HCT116 (cell line): ENCODE measurements at regions not wholly inside any gene's neighbourhood (a gene's known extent, or its start where the extent isn't known, plus 50 kb on each side); places are given as distances from the start of the nearest gene placed in this dataset.

Source experiments
- CEBPB ChIP-seq: IDR thresholded peaks from 2 replicates; pipeline ENCODE4 v1.6.1; 2012; ENCODE audit warnings: low read depth
- CTCF ChIP-seq, 3 experiments: fragments of 200-600 bp in 1 of 3; sonication (generic) in 1 of 3; IDR thresholded peaks in 2 of 3; conservative IDR thresholded peaks in 1 of 3; 2 replicates each; pipeline ENCODE4 v1.5.1; 2012 to 2017; ENCODE audit warnings: low read depth in 2 of 3, low read length in 2 of 3, antibody characterized with exemption in 1 of 3, borderline replicate concordance in 1 of 3, control low read depth in 1 of 3, mild to moderate bottlenecking in 1 of 3, mixed read lengths in 1 of 3, mixed run types in 1 of 3, moderate library complexity in 1 of 3; ENCODE audit not compliant: insufficient read depth in 1 of 3
- EGR1 ChIP-seq: IDR thresholded peaks from 2 replicates; pipeline ENCODE4 v1.6.1; 2012; ENCODE audit warnings: low read depth
- EZH2 ChIP-seq: fragments of 200-600 bp; sonication (generic); IDR thresholded peaks from 2 replicates; pipeline ENCODE4 v1.6.1; 2017; ENCODE audit warnings: antibody characterized with exemption, mixed run types
- EZH2phosphoT487 ChIP-seq: fragments of 200-600 bp; IDR thresholded peaks from 2 replicates; pipeline ENCODE4 v1.6.1; 2018; ENCODE audit warnings: antibody characterized with exemption, borderline replicate concordance
- POLR2A ChIP-seq: IDR thresholded peaks from 2 replicates; pipeline ENCODE4 v1.7.0; 2011; ENCODE audit warnings: borderline replicate concordance; ENCODE audit not compliant: insufficient read depth, insufficient read length; ENCODE audit errors: extremely low read depth
- POLR2AphosphoS5 ChIP-seq: IDR thresholded peaks from 2 replicates; pipeline ENCODE4 v1.6.1; 2011; ENCODE audit warnings: mild to moderate bottlenecking, low read depth, low read length, moderate library complexity
- SIN3A ChIP-seq: IDR thresholded peaks from 2 replicates; pipeline ENCODE4 v1.6.1; 2012; ENCODE audit warnings: low read depth
- YY1 ChIP-seq: IDR thresholded peaks from 2 replicates; pipeline ENCODE4 v1.6.1; 2011; ENCODE audit warnings: low read length, low read depth, moderate library complexity, mild to moderate bottlenecking; ENCODE audit not compliant: insufficient replicate concordance; ENCODE audit errors: extremely low read depth
- ZFX ChIP-seq: fragments of 450-650 bp; IDR thresholded peaks from 2 replicates; pipeline ENCODE4 v1.6.1; 2017
- ZNF274 ChIP-seq: fragments of 200-500 bp; sonication (Bioruptor generic); IDR thresholded peaks from 2 replicates; pipeline ENCODE4 v1.6.1; 2014; ENCODE audit warnings: mild to moderate bottlenecking, low read depth, low read length, inconsistent platforms
- TF ChIP-seq, protein P1 (sequence below): IDR thresholded peaks from 2 replicates; pipeline ENCODE4 v1.6.1; 2012; ENCODE audit warnings: low read depth
- TF ChIP-seq, protein P2 (sequence below): IDR thresholded peaks from 2 replicates; pipeline ENCODE4 v1.6.1; 2011; ENCODE audit warnings: mild to moderate bottlenecking, low read length, moderate library complexity; ENCODE audit not compliant: insufficient replicate concordance; ENCODE audit errors: extremely low read depth

DNA sequence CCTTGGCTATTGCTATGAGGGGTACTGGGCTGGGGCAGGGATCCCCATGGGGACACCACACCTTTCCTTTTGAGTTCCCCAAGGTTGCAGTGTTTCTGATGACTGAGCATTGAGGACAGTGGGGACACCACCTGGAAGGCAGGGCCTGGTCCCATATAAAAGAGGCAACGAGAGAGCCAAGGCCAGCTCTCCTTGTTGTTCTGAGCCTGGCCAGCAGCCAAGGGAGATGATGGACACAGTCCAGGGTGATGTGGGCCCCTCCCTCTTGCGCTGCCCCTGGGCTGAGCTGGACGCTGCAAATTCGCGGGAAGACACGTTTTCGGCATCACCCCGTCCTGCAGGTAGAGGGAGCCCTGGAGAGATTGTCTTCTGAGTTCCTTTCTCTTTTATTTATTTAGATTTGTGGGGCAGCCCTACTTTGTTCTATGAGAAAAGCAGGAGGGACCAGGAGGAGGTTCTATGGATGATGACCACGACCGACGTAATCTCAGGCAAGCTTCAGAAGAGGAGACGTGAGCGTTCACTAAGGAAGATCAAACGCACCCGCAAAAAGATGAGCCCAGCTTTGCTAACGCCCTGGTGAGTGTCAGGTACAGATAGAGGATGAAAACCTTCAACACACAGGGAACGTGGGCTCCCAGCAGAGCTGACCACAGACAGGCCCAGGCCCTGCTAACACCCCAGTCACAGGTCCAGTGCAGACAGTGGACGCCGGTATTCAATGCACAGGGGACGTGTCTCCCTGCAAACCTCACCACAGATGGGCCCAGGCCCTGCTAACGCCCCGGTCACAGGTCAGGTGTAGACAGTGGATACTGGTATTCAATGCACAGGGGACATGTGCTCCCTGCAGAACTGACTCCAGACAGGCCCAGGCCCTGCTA, 97.4 kb downstream of the SHOX start:
- no peak for TF ChIP-seq YY1
- TF ChIP-seq, protein P1, sequence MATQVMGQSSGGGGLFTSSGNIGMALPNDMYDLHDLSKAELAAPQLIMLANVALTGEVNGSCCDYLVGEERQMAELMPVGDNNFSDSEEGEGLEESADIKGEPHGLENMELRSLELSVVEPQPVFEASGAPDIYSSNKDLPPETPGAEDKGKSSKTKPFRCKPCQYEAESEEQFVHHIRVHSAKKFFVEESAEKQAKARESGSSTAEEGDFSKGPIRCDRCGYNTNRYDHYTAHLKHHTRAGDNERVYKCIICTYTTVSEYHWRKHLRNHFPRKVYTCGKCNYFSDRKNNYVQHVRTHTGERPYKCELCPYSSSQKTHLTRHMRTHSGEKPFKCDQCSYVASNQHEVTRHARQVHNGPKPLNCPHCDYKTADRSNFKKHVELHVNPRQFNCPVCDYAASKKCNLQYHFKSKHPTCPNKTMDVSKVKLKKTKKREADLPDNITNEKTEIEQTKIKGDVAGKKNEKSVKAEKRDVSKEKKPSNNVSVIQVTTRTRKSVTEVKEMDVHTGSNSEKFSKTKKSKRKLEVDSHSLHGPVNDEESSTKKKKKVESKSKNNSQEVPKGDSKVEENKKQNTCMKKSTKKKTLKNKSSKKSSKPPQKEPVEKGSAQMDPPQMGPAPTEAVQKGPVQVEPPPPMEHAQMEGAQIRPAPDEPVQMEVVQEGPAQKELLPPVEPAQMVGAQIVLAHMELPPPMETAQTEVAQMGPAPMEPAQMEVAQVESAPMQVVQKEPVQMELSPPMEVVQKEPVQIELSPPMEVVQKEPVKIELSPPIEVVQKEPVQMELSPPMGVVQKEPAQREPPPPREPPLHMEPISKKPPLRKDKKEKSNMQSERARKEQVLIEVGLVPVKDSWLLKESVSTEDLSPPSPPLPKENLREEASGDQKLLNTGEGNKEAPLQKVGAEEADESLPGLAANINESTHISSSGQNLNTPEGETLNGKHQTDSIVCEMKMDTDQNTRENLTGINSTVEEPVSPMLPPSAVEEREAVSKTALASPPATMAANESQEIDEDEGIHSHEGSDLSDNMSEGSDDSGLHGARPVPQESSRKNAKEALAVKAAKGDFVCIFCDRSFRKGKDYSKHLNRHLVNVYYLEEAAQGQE: no peak
- peak; percentile 27 to 66 (median 58); a peak in 5 of 6 replicates for TF ChIP-seq CTCF (IDR thresholded peaks at IDR 0.05 in 2 of 3, conservative IDR thresholded peaks at IDR 0.05 in 1 of 3; ENCODE audit: borderline replicate concordance in 1 of 3, insufficient read depth in 1 of 3, low read depth in 2 of 3, low read length in 2 of 3)
- TF ChIP-seq SIN3A: no peak
- TF ChIP-seq POLR2A: no peak
- no peak for TF ChIP-seq EGR1
- no peak for TF ChIP-seq ZNF274
- no peak for TF ChIP-seq CEBPB
- TF ChIP-seq POLR2AphosphoS5: no peak
- TF ChIP-seq, protein P2, sequence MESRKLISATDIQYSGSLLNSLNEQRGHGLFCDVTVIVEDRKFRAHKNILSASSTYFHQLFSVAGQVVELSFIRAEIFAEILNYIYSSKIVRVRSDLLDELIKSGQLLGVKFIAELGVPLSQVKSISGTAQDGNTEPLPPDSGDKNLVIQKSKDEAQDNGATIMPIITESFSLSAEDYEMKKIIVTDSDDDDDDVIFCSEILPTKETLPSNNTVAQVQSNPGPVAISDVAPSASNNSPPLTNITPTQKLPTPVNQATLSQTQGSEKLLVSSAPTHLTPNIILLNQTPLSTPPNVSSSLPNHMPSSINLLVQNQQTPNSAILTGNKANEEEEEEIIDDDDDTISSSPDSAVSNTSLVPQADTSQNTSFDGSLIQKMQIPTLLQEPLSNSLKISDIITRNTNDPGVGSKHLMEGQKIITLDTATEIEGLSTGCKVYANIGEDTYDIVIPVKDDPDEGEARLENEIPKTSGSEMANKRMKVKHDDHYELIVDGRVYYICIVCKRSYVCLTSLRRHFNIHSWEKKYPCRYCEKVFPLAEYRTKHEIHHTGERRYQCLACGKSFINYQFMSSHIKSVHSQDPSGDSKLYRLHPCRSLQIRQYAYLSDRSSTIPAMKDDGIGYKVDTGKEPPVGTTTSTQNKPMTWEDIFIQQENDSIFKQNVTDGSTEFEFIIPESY: no peak
- TF ChIP-seq ZFX: no peak
- TF ChIP-seq EZH2phosphoT487: no peak
- no peak for TF ChIP-seq EZH2
